ENCODE measurements at regions not wholly inside any gene's neighbourhood (a gene's known extent, or its start where the extent isn't known, plus 50 kb on each side); places are given as distances from the start of the nearest gene placed in this dataset.

DNA sequence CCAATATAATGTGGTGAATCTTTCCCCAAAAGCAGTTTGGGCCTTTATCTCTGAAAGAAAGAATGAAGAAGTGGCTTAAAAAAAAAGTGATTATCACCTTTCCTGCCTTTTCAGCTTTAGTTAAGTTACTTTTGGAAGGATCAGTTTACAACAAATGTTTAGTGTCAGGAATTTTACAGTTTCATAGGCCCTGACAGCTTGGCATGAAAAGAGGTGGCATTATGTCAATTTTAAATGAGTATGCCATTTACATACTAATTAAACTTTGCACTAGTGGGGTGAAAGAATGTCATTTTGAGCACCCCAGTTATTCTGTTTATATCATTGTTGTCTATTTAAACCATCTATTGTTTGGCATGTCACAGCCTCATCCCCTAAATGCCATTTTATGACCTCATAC is 763.5 kb upstream of the FANCL start:
- TF ChIP-seq, protein P1, sequence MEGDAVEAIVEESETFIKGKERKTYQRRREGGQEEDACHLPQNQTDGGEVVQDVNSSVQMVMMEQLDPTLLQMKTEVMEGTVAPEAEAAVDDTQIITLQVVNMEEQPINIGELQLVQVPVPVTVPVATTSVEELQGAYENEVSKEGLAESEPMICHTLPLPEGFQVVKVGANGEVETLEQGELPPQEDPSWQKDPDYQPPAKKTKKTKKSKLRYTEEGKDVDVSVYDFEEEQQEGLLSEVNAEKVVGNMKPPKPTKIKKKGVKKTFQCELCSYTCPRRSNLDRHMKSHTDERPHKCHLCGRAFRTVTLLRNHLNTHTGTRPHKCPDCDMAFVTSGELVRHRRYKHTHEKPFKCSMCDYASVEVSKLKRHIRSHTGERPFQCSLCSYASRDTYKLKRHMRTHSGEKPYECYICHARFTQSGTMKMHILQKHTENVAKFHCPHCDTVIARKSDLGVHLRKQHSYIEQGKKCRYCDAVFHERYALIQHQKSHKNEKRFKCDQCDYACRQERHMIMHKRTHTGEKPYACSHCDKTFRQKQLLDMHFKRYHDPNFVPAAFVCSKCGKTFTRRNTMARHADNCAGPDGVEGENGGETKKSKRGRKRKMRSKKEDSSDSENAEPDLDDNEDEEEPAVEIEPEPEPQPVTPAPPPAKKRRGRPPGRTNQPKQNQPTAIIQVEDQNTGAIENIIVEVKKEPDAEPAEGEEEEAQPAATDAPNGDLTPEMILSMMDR (IDR thresholded peaks at IDR 0.05) = no peak
- no peak for TF ChIP-seq POLR2A (IDR thresholded peaks at IDR 0.05; ENCODE audit: low read length)
- TF ChIP-seq EP300 (IDR thresholded peaks at IDR 0.05) = no peak
- TF ChIP-seq, protein P2, sequence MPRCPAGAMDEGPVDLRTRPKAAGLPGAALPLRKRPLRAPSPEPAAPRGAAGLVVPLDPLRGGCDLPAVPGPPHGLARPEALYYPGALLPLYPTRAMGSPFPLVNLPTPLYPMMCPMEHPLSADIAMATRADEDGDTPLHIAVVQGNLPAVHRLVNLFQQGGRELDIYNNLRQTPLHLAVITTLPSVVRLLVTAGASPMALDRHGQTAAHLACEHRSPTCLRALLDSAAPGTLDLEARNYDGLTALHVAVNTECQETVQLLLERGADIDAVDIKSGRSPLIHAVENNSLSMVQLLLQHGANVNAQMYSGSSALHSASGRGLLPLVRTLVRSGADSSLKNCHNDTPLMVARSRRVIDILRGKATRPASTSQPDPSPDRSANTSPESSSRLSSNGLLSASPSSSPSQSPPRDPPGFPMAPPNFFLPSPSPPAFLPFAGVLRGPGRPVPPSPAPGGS (IDR thresholded peaks at IDR 0.05) = no peak
- TF ChIP-seq, protein P3, sequence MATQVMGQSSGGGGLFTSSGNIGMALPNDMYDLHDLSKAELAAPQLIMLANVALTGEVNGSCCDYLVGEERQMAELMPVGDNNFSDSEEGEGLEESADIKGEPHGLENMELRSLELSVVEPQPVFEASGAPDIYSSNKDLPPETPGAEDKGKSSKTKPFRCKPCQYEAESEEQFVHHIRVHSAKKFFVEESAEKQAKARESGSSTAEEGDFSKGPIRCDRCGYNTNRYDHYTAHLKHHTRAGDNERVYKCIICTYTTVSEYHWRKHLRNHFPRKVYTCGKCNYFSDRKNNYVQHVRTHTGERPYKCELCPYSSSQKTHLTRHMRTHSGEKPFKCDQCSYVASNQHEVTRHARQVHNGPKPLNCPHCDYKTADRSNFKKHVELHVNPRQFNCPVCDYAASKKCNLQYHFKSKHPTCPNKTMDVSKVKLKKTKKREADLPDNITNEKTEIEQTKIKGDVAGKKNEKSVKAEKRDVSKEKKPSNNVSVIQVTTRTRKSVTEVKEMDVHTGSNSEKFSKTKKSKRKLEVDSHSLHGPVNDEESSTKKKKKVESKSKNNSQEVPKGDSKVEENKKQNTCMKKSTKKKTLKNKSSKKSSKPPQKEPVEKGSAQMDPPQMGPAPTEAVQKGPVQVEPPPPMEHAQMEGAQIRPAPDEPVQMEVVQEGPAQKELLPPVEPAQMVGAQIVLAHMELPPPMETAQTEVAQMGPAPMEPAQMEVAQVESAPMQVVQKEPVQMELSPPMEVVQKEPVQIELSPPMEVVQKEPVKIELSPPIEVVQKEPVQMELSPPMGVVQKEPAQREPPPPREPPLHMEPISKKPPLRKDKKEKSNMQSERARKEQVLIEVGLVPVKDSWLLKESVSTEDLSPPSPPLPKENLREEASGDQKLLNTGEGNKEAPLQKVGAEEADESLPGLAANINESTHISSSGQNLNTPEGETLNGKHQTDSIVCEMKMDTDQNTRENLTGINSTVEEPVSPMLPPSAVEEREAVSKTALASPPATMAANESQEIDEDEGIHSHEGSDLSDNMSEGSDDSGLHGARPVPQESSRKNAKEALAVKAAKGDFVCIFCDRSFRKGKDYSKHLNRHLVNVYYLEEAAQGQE (IDR thresholded peaks at IDR 0.05) = no peak
- TF ChIP-seq CHD2 (IDR thresholded peaks at IDR 0.05; ENCODE audit: low read length, partially characterized antibody) = no peak
- TF ChIP-seq RFX5 (IDR thresholded peaks at IDR 0.05) = no peak
- no peak for TF ChIP-seq MAZ (IDR thresholded peaks at IDR 0.05; ENCODE audit: borderline replicate concordance, low read depth, low read length)
- TF ChIP-seq MAFK (IDR thresholded peaks at IDR 0.05; ENCODE audit: partially characterized antibody) = no peak

Measured in A549 (cell line).